ACC112 (cell line): ENCODE measurements at regions not wholly inside any gene's neighbourhood (a gene's known extent, or its start where the extent isn't known, plus 50 kb on each side); places are given as distances from the start of the nearest gene placed in this dataset.

Experiments used
- H2AFZ ChIP-seq: fragments of 200-600 bp; sonication (generic); one replicate; pipeline ENCODE4 v1.6.0; 2017; ENCODE audit warnings: antibody characterized with exemption, low read length; ENCODE audit not compliant: unreplicated experiment
- H3K27ac ChIP-seq: fragments of 200-600 bp; sonication (generic); 2 replicates; pipeline ENCODE4 v1.5.1; 2014; ENCODE audit warnings: low read depth, mild to moderate bottlenecking, antibody characterized with exemption, low read length, moderate library complexity
- H3K27me3 ChIP-seq: fragments of 200-600 bp; sonication (generic); 2 replicates; pipeline ENCODE4 v1.6.1; 2014; ENCODE audit warnings: mild to moderate bottlenecking, antibody characterized with exemption, low read length, moderate library complexity, mixed read lengths; ENCODE audit not compliant: insufficient read depth
- H3K36me3 ChIP-seq: fragments of 200-600 bp; sonication (generic); 2 replicates; pipeline ENCODE4 v1.6.1; 2016; ENCODE audit warnings: mild to moderate bottlenecking, antibody characterized with exemption, low read length, moderate library complexity, mixed read lengths; ENCODE audit not compliant: insufficient read depth
- H3K4me1 ChIP-seq: fragments of 200-600 bp; sonication (generic); one replicate; pipeline ENCODE4 v1.6.1; 2016; ENCODE audit warnings: low read length, mixed read lengths; ENCODE audit not compliant: insufficient read depth, unreplicated experiment, control insufficient read depth
- H3K4me3 ChIP-seq: fragments of 200-600 bp; sonication (generic); 2 replicates; pipeline ENCODE4 v1.5.1; 2014; ENCODE audit warnings: mild to moderate bottlenecking, low read depth, low read length
- H3K79me2 ChIP-seq: fragments of 200-600 bp; sonication (generic); one replicate; pipeline ENCODE4 v1.6.0; 2016; ENCODE audit warnings: low read length; ENCODE audit not compliant: control insufficient read depth, unreplicated experiment, insufficient read depth

DNA sequence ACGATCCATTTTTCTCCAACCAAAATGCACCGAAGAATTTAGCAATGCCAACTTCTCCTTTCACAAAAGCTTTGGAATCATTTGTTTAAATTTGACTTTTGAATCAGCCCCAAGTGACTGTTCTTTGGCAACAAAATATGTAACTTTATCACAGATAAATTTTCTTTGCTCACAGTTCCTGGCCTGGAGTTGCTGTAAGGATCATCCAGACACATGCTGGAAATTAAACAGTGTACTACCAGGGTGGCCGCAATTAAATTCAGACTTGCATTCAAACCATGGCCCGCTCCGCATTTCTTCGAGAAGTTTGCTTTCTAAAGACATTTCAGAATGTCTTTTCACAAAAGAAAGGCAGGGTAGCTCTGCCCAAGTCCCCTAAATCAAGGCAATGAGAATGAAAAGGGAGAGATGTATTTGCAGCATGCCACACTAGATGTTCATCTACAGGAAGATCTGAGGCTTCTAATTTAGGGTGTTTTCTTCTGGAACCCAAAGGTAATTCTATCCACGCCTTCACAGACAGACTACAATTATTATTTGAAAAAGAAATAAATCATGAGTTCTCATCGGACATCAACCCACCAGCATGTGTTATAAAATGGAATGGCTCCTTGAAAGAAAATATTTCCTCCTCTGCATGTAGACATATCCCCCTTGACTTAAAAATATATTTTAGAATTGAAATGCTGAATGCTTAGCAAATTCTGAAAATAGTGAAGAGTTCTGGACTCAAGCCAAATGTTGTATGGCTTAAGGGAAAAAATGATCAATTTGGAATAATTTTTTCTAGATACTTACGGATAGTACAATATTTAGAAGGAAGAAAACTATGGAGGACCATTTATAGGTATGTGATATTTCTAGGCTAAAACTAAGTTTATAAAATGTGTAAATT is 189.7 kb upstream of the BLID start:
- H2AFZ ChIP-seq, result no peak overlapping the region
- peaks cover 7% of the 10 kb centered on the region; the same call in 1 of the 2 replicates for H3K27me3 ChIP-seq
- no peak overlapping the region for H3K27ac ChIP-seq
- H3K79me2 ChIP-seq, result no peaks in the 10 kb centered on the region
- H3K4me3 ChIP-seq, result no peak overlapping the region
- no peaks in the 10 kb centered on the region for H3K36me3 ChIP-seq
- H3K4me1 ChIP-seq, result no peaks in the 10 kb centered on the region

DNA sequence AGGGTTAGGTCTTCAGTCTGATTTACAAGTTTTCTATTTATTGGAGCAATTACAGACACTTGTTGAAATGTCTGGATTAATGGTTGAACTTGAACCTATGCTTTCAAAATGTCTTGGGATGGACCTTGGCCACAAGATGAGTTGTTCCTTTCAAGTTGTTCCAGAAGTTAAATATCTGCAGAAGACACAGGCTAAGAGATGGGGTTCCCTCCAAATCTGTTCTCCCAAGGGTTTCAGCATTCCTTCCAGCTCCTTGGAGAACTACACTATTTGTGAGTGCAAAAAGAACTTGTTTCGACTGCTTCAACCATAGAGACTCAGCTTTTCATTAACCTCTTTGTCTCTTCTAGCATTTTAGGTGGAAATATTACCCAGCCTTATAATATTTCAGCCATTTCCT is 189.0 kb upstream of the BLID start:
- H3K4me3 ChIP-seq, result no peak overlapping the region
- H3K36me3 ChIP-seq, result no peaks in the 10 kb centered on the region
- peaks cover 7% of the 10 kb centered on the region; the same call in 1 of the 2 replicates for H3K27me3 ChIP-seq
- no peaks in the 10 kb centered on the region for H3K4me1 ChIP-seq
- H3K27ac ChIP-seq, result no peak overlapping the region
- no peaks in the 10 kb centered on the region for H3K79me2 ChIP-seq
- H2AFZ ChIP-seq, result no peak overlapping the region

- Histone ChIP-seq H3K27ac (no peak overlapping the region), H3K4me1 (no peaks in the 10 kb centered on the region), H3K36me3 (no peaks in the 10 kb centered on the region), H3K79me2 (no peaks in the 10 kb centered on the region), H3K27me3 (peaks cover 7% of the 10 kb centered on the region; the same call in 1 of the 2 replicates), H2AFZ (no peak overlapping the region), H3K4me3 (no peak overlapping the region)
These were observed 188.3 kb upstream of the BLID start for GRCh38 chr11:122304306-122304705.

DNA sequence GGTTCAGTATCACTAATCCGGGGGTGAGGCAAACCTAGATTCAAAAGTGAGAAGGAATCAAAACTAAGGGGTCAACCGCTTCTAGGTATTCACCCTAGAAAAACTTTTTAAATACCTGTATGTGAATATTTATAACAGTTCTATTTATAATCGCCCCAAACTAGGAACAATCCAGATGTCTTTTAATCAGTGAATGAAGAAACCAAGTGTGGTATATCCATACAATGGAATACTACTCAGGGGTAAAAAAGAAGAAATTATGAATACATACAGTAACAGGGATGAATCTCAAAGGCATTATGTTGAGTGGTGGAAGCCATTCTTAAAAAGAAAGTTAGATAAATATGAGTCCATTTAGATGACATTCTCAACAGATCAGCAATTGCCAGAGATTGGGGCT is 178.0 kb upstream of the BLID start:
- H3K36me3 ChIP-seq, result no peaks in the 10 kb centered on the region
- H3K27ac ChIP-seq, result no peak overlapping the region
- H3K4me1 ChIP-seq, result no peaks in the 10 kb centered on the region
- H3K4me3 ChIP-seq, result no peak overlapping the region
- H3K79me2 ChIP-seq, result no peaks in the 10 kb centered on the region
- H2AFZ ChIP-seq, result no peak overlapping the region
- no peaks in the 10 kb centered on the region for H3K27me3 ChIP-seq

- Histone ChIP-seq H3K27ac (no peak overlapping the region), H2AFZ (no peak overlapping the region), H3K4me1 (no peaks in the 10 kb centered on the region), H3K36me3 (no peaks in the 10 kb centered on the region), H3K79me2 (no peaks in the 10 kb centered on the region), H3K27me3 (no peaks in the 10 kb centered on the region), H3K4me3 (no peak overlapping the region)
These were observed 177.4 kb upstream of the BLID start for GRCh38 chr11:122293296-122294023.

- Histone ChIP-seq H3K79me2 (no peaks in the 10 kb centered on the region), H3K27ac (no peak overlapping the region), H3K27me3 (no peaks in the 10 kb centered on the region), H3K4me3 (no peak overlapping the region), H3K4me1 (no peaks in the 10 kb centered on the region), H2AFZ (no peak overlapping the region), H3K36me3 (no peaks in the 10 kb centered on the region)
These were observed 171.4 kb upstream of the BLID start for GRCh38 chr11:122287401-122287800.

DNA sequence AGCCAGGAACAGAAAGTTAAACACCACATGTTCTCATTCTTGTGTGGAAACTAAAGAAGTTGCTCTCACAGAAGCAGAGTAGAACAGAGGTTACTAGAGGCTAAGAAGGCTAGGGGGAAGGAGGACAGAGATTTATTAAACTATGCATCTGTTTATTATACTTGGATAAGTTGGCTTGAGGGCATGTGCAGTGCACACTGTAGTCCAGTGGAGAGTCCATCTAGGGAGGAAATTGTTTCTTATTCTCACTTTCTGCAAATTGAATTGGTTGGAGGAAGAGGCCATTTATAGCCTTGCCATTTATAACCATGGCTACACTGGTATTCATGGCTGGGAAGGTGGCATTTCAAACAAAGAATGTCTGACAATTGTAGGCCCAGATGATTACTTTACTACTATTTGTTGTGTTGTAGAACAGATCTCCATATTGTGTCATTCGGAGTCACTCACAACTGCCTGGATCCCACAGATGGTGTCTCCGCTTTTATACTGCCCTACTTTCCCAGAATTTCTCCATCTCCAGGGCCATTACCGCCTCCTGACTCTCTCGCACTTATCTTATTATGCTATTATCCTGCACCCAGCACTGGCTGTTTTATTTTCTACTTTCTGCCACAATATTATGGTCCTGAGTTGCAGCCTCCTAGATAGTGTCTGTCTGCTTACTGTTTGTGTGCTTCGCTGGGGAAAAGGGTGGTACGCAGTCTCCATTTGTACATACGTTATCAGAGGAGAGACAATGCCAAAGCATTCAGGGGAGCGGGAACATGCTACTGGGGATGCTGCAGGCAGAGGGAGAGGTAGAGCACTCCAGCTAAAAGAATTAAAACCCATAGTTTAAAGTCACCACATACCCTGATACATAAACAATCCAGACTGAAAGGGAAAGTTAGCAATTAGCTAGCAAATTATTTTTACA is 169.3 kb upstream of the BLID start:
- Histone ChIP-seq H3K36me3 (no peaks in the 10 kb centered on the region), H3K4me3 (no peak overlapping the region), H3K27me3 (no peaks in the 10 kb centered on the region), H2AFZ (no peak overlapping the region), H3K4me1 (no peaks in the 10 kb centered on the region), H3K79me2 (no peaks in the 10 kb centered on the region), H3K27ac (no peak overlapping the region)

- Histone ChIP-seq H3K36me3 (no peaks in the 10 kb centered on the region), H3K4me1 (no peaks in the 10 kb centered on the region), H3K27ac (no peak overlapping the region), H2AFZ (no peak overlapping the region), H3K79me2 (no peaks in the 10 kb centered on the region), H3K4me3 (no peak overlapping the region), H3K27me3 (no peaks in the 10 kb centered on the region)
These were observed 164.9 kb upstream of the BLID start for GRCh38 chr11:122280870-122281269.

DNA sequence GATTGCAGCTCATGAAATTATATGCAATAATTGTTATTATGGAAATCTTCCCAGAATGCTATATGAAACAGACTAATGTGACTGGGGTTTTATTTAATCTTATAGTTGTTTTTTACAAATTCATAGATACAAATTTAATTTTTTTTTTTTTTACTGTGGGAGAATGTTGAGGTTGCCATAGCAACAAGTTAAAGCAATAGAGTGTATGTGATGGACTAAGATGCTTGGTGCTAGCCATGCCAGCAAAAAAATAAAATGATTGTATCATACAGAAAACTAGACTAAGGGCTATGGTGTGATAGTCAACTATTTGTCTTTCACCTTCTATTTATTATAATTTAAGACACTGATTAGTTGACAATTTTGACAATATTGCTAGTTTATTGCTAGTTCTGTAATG is 163.2 kb upstream of the BLID start:
- H3K4me1 ChIP-seq, result no peaks in the 10 kb centered on the region
- no peak overlapping the region for H3K4me3 ChIP-seq
- H3K79me2 ChIP-seq, result no peaks in the 10 kb centered on the region
- H3K27ac ChIP-seq, result no peak overlapping the region
- H3K36me3 ChIP-seq, result no peaks in the 10 kb centered on the region
- H2AFZ ChIP-seq, result no peak overlapping the region
- H3K27me3 ChIP-seq, result no peaks in the 10 kb centered on the region

DNA sequence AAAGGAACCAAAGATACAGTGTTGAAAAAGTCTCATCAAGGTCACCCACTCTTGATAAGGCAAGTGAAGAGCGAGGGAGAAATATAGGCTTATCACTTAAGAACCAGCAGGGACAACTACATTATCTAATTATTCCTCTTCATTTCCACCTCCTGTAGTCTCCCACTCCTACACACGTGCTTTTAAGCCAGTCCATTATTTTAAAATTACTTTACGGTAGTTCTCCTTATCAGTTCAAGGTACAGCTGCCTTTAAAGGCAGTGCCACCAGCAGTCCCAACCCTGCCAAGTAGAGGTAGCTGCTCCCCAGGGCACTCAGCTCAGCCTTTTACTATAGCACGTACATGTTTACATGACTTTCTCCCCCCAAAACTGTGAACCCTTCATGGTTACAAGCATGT is 161.5 kb upstream of the BLID start:
- H3K4me3 ChIP-seq, result no peak overlapping the region
- H3K36me3 ChIP-seq, result no peaks in the 10 kb centered on the region
- no peaks in the 10 kb centered on the region for H3K4me1 ChIP-seq
- H3K27me3 ChIP-seq, result no peaks in the 10 kb centered on the region
- H2AFZ ChIP-seq, result no peak overlapping the region
- no peaks in the 10 kb centered on the region for H3K79me2 ChIP-seq
- H3K27ac ChIP-seq, result no peak overlapping the region
